GM21619 (cell line): ENCODE measurements at regions not wholly inside any gene's neighbourhood (a gene's known extent, or its start where the extent isn't known, plus 50 kb on each side); places are given as distances from the start of the nearest gene placed in this dataset.

Experiments
- ATAC-seq: cut with Tn5 transposase; IDR thresholded peaks from one replicate; pipeline ENCODE4 v1.9.1; 2021; ENCODE audit not compliant: unreplicated experiment

- ATAC-seq: no peak
Observed at GRCh38 chr13:64417581-64417980, 2812.6 kb downstream of the PCDH9 start.

- ATAC-seq: no peak
Observed at GRCh38 chr13:64414381-64414780, 2815.8 kb downstream of the PCDH9 start.

GRCh38 chr13:64413529-64413928, 2816.6 kb downstream of the PCDH9 start:
- ATAC-seq: no peak

- ATAC-seq: no peak
Observed at GRCh38 chr13:64410276-64411053, 2819.7 kb downstream of the PCDH9 start.

- no peak for ATAC-seq
Observed at GRCh38 chr13:64397701-64398100, 2832.4 kb downstream of the PCDH9 start.

- ATAC-seq: no peak
Observed at GRCh38 chr13:64377606-64378005, 2852.5 kb downstream of the PCDH9 start.

GRCh38 chr13:64371461-64371860, 2858.7 kb downstream of the PCDH9 start:
- ATAC-seq: no peak

- ATAC-seq: no peak
Observed at GRCh38 chr13:64371045-64371444, 2859.1 kb downstream of the PCDH9 start.

- no peak for ATAC-seq
Observed at GRCh38 chr13:64369121-64369520, 2861.0 kb downstream of the PCDH9 start.

GRCh38 chr13:64362564-64362963, 2867.6 kb downstream of the PCDH9 start:
- no peak for ATAC-seq

- ATAC-seq: no peak
Observed at GRCh38 chr13:64347664-64348063, 2882.5 kb downstream of the PCDH9 start.

GRCh38 chr13:64339373-64340063, 2890.6 kb downstream of the PCDH9 start:
- no peak for ATAC-seq

- no peak for ATAC-seq
Observed at GRCh38 chr13:64338671-64339070, 2891.5 kb downstream of the PCDH9 start.

GRCh38 chr13:64333888-64334287, 2896.2 kb downstream of the PCDH9 start:
- ATAC-seq: no peak

- ATAC-seq: no peak
Observed at GRCh38 chr13:64332048-64332447, 2898.1 kb downstream of the PCDH9 start.

- ATAC-seq: no peak
Observed at GRCh38 chr13:64327505-64328194, 2902.5 kb downstream of the PCDH9 start.

GRCh38 chr13:64314331-64314730, 2898.7 kb upstream of the PCDH20 start:
- ATAC-seq: no peak

GRCh38 chr13:64311948-64312347, 2896.3 kb upstream of the PCDH20 start:
- ATAC-seq: no peak

GRCh38 chr13:64311112-64311511, 2895.5 kb upstream of the PCDH20 start:
- no peak for ATAC-seq

GRCh38 chr13:64305246-64305645, 2889.6 kb upstream of the PCDH20 start:
- ATAC-seq: no peak

GRCh38 chr13:64300239-64300638, 2884.6 kb upstream of the PCDH20 start:
- no peak for ATAC-seq

- no peak for ATAC-seq
Observed at GRCh38 chr13:64293923-64294322, 2878.3 kb upstream of the PCDH20 start.
